HepG2 (cell line): ENCODE measurements at regions not wholly inside any gene's neighbourhood (a gene's known extent, or its start where the extent isn't known, plus 50 kb on each side); places are given as distances from the start of the nearest gene placed in this dataset.

Experiments used
- ATAC-seq: fragments of 200-7000 bp; cut with Tn5 transposase; 3 replicates; pipeline ENCODE4 v1.9.1; 2020; ENCODE audit warnings: mild to moderate bottlenecking, moderate library complexity
- BruUV-seq: library from RNA; stranded (reverse); fragments of 400-500 nt; replicated peaks from 2 replicates; lab custom pipeline; 2021; lab: Mats Ljungman, UMichigan
- CTCF ChIA-PET: fragments of 300-600 bp; formaldehyde crosslinking; extraction: SDS; loops from one replicate; lab custom pipeline; 2021; ENCODE audit warnings: low total read pairs, inconsistent platforms, low intra/inter-chr PET ratio; lab: Yijun Ruan, JAX
- POLR2A ChIA-PET: fragments of 350-600 bp; sonication (Branson Sonifier 250); formaldehyde crosslinking; loops from one replicate; lab custom pipeline; 2020; ENCODE audit warnings: antibody characterized with exemption, inconsistent platforms; lab: Yijun Ruan, JAX
- DNase-seq: peaks from one replicate; pipeline ENCODE4 v3.0.0-alpha.2; 2015; ENCODE audit warnings: low spot score
- FAIRE-seq: peaks from 3 replicates; lab custom pipeline; 2011; peaks lifted over from hg19 to GRCh38; lab: Jason Lieb, UNC
- H2AFZ ChIP-seq: one replicate; pipeline ENCODE4 v1.6.1; 2011; ENCODE audit warnings: low read length, inconsistent platforms
- H3K27ac ChIP-seq: fragments of 300-600 bp; 3 replicates; pipeline ENCODE4 v1.8.0; 2011; ENCODE audit warnings: mixed run types, mild to moderate bottlenecking, mixed read lengths, low read length, inconsistent platforms; ENCODE audit not compliant: insufficient read depth; ENCODE audit errors: extremely low read length
- H3K27me3 ChIP-seq, 2 experiments: fragments of 200-600 bp in 1 of 2; 2 replicates in 1 of 2; 3 replicates in 1 of 2; pipeline versions ENCODE4 v1.6.0 to v1.8.0; 2011; ENCODE audit warnings: low read length in 2 of 2, mild to moderate bottlenecking in 2 of 2, moderate library complexity in 2 of 2, inconsistent platforms in 1 of 2; ENCODE audit not compliant: insufficient read depth in 2 of 2, control insufficient read depth in 1 of 2
- H3K36me3 ChIP-seq, 2 experiments: fragments of 200-600 bp in 1 of 2; replicated peaks in 1 of 2; 2 replicates in 1 of 2; 3 replicates in 1 of 2; pipeline versions ENCODE4 v1.5.1 to v1.8.0; 2011; ENCODE audit warnings: low read length in 2 of 2, inconsistent platforms in 1 of 2; ENCODE audit not compliant: insufficient read depth in 2 of 2, control insufficient read depth in 1 of 2
- H3K4me1 ChIP-seq: 2 replicates; pipeline ENCODE4 v1.5.1; 2012; ENCODE audit warnings: low read length, inconsistent platforms; ENCODE audit not compliant: insufficient read depth
- H3K4me2 ChIP-seq: 2 replicates; pipeline ENCODE4 v1.6.0; 2011; ENCODE audit warnings: low read depth, low read length, inconsistent platforms
- H3K4me3 ChIP-seq, 3 experiments: fragments of 200-600 bp in 1 of 3; sonication (generic), shearing (Covaris generic) in 1 of 3; replicated peaks in 1 of 3; 2 replicates each; pipeline ENCODE4 v1.5.1; 2011 to 2016; ENCODE audit warnings: low read length in 3 of 3, inconsistent platforms in 2 of 3, low read depth in 2 of 3, mild to moderate bottlenecking in 2 of 3, control low read depth in 1 of 3, mixed read lengths in 1 of 3; ENCODE audit not compliant: insufficient read depth in 1 of 3
- H3K79me2 ChIP-seq: one replicate; pipeline ENCODE4 v1.6.1; 2011; ENCODE audit warnings: low read length, inconsistent platforms; ENCODE audit not compliant: insufficient read depth
- H3K9ac ChIP-seq: 2 replicates; pipeline ENCODE4 v1.6.0; 2011; ENCODE audit warnings: mild to moderate bottlenecking, low read depth, low read length, inconsistent platforms; ENCODE audit not compliant: insufficient read depth
- H3K9me3 ChIP-seq: 2 replicates; pipeline ENCODE4 v1.5.1; 2012; ENCODE audit warnings: mild to moderate bottlenecking, low read length
- H4K20me1 ChIP-seq: 2 replicates; pipeline ENCODE4 v1.6.0; 2011; ENCODE audit warnings: inconsistent platforms, mild to moderate bottlenecking, low read length, moderate library complexity; ENCODE audit not compliant: insufficient read depth
- IKZF4 ChIP-seq: sonication (generic); formaldehyde crosslinking; IDR thresholded peaks from 2 replicates; pipeline ENCODE4 v1.5.1; 2020; ENCODE audit warnings: borderline replicate concordance, mild to moderate bottlenecking, low read depth, missing genetic modification reagents; ENCODE audit errors: not compliant biosample characterization
- MTF2 ChIP-seq: sonication (generic); formaldehyde crosslinking; IDR thresholded peaks from 2 replicates; pipeline ENCODE4 v1.5.0; 2020; ENCODE audit warnings: missing genetic modification reagents, borderline replicate concordance
- NR1H2 ChIP-seq: sonication (generic); formaldehyde crosslinking; IDR thresholded peaks from 2 replicates; pipeline ENCODE4 v1.8.1; 2022; ENCODE audit warnings: low read depth, missing genetic modification reagents, borderline replicate concordance
- YEATS2 ChIP-seq: sonication (generic); formaldehyde crosslinking; IDR thresholded peaks from 2 replicates; pipeline ENCODE4 v1.4.0; 2020; ENCODE audit warnings: missing genetic modification reagents, borderline replicate concordance
- WGBS: methylation state at CpG from one replicate; pipeline ENCODE4 v1.1.6; 2017; ENCODE audit warnings: low lambda C conversion rate; 5-methylcytosine and 5-hydroxymethylcytosine counted together
- in situ Hi-C: cut with HindIII; loops from 2 replicates; pipeline ENCODE4 v1.10.0; 2017; ENCODE audit warnings: low pct_unique_long_range_greater_than_20kb; ENCODE audit not compliant: extremely low pct_ligation_motif_present
- intact Hi-C: fragments of 100-400 bp; cut with micrococcal nuclease; formaldehyde crosslinking; loops from one replicate; pipeline ENCODE4 v1.10.0; 2022; ENCODE audit not compliant: unreplicated experiment
- TF ChIP-seq, protein P1 (sequence below): IDR thresholded peaks from 2 replicates; pipeline ENCODE4 v1.6.1; 2018; ENCODE audit warnings: missing genetic modification reagents, mild to moderate bottlenecking, missing compliant biosample characterization
- TF ChIP-seq, protein P2 (sequence below), 2 experiments: sonication (generic) in 1 of 2; formaldehyde crosslinking in 1 of 2; IDR thresholded peaks; 2 replicates each; pipeline versions ENCODE4 v1.4.0 to v1.6.1; 2016 to 2020; ENCODE audit warnings: borderline replicate concordance in 1 of 2, low read depth in 1 of 2, mild to moderate bottlenecking in 1 of 2, missing genetic modification reagents in 1 of 2
- TF ChIP-seq, protein P3 (sequence below): sonication (generic); formaldehyde crosslinking; IDR thresholded peaks from 2 replicates; pipeline ENCODE4 v1.4.0; 2020; ENCODE audit warnings: mild to moderate bottlenecking, missing genetic modification reagents
- TF ChIP-seq, protein P4 (sequence below): sonication (generic); formaldehyde crosslinking; IDR thresholded peaks from 2 replicates; pipeline ENCODE4 v1.9.0; 2021; ENCODE audit warnings: mild to moderate bottlenecking, missing genetic modification reagents

DNA sequence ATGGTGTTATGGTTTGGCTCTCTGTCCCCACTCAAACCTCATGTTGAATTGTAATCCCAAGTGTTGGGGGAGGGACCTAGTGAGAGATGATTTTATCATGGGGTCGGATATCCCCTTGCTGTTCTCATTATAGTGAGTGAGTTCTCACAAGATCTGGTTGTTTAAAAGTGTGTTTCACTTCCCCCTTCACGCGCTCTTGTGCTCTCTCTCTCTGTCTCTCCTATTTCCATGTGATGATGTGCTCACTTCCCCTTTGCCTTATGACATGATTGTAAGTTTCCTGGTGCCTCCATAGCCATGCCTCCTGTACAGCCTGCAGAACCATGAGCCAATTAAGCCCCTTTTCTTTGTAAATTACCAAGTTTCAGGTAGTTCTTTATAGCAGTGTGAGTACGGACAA, 765.1 kb downstream of the KCNA4 start:
- no peak overlapping the region for H3K4me2 ChIP-seq
- 53% methylated on average over 4 of the region's 4 CpGs for WGBS
- ChIA-PET CTCF (no interaction called here), POLR2A (no interaction called here)
- in situ Hi-C loops = no loop called here
- no peaks in the 10 kb centered on the region for H3K4me1 ChIP-seq
- intact Hi-C loops = no loop called here
- H3K27ac ChIP-seq = no peak overlapping the region
- H3K36me3 ChIP-seq = no peaks in the 10 kb centered on the region
- TF ChIP-seq MTF2 = no peak
- no peak for TF ChIP-seq IKZF4 (CRISPR knock-in tag)
- TF ChIP-seq, protein P1, sequence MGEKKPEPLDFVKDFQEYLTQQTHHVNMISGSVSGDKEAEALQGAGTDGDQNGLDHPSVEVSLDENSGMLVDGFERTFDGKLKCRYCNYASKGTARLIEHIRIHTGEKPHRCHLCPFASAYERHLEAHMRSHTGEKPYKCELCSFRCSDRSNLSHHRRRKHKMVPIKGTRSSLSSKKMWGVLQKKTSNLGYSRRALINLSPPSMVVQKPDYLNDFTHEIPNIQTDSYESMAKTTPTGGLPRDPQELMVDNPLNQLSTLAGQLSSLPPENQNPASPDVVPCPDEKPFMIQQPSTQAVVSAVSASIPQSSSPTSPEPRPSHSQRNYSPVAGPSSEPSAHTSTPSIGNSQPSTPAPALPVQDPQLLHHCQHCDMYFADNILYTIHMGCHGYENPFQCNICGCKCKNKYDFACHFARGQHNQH (CRISPR knock-in tag) = no peak
- no peak for TF ChIP-seq YEATS2 (CRISPR knock-in tag)
- no peak for TF ChIP-seq NR1H2 (CRISPR knock-in tag)
- TF ChIP-seq, protein P2, sequence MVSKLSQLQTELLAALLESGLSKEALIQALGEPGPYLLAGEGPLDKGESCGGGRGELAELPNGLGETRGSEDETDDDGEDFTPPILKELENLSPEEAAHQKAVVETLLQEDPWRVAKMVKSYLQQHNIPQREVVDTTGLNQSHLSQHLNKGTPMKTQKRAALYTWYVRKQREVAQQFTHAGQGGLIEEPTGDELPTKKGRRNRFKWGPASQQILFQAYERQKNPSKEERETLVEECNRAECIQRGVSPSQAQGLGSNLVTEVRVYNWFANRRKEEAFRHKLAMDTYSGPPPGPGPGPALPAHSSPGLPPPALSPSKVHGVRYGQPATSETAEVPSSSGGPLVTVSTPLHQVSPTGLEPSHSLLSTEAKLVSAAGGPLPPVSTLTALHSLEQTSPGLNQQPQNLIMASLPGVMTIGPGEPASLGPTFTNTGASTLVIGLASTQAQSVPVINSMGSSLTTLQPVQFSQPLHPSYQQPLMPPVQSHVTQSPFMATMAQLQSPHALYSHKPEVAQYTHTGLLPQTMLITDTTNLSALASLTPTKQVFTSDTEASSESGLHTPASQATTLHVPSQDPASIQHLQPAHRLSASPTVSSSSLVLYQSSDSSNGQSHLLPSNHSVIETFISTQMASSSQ (IDR thresholded peaks at IDR 0.05; ENCODE audit: low read depth) = no peak
- TF ChIP-seq, protein P2 (CRISPR knock-in tag; IDR thresholded peaks at IDR 0.05; ENCODE audit: borderline replicate concordance) = no peak
- TF ChIP-seq, protein P3, sequence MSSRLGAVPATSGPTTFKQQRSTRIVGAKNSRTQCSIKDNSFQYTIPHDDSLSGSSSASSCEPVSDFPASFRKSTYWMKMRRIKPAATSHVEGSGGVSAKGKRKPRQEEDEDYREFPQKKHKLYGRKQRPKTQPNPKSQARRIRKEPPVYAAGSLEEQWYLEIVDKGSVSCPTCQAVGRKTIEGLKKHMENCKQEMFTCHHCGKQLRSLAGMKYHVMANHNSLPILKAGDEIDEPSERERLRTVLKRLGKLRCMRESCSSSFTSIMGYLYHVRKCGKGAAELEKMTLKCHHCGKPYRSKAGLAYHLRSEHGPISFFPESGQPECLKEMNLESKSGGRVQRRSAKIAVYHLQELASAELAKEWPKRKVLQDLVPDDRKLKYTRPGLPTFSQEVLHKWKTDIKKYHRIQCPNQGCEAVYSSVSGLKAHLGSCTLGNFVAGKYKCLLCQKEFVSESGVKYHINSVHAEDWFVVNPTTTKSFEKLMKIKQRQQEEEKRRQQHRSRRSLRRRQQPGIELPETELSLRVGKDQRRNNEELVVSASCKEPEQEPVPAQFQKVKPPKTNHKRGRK (CRISPR knock-in tag) = no peak
- TF ChIP-seq, protein P4, sequence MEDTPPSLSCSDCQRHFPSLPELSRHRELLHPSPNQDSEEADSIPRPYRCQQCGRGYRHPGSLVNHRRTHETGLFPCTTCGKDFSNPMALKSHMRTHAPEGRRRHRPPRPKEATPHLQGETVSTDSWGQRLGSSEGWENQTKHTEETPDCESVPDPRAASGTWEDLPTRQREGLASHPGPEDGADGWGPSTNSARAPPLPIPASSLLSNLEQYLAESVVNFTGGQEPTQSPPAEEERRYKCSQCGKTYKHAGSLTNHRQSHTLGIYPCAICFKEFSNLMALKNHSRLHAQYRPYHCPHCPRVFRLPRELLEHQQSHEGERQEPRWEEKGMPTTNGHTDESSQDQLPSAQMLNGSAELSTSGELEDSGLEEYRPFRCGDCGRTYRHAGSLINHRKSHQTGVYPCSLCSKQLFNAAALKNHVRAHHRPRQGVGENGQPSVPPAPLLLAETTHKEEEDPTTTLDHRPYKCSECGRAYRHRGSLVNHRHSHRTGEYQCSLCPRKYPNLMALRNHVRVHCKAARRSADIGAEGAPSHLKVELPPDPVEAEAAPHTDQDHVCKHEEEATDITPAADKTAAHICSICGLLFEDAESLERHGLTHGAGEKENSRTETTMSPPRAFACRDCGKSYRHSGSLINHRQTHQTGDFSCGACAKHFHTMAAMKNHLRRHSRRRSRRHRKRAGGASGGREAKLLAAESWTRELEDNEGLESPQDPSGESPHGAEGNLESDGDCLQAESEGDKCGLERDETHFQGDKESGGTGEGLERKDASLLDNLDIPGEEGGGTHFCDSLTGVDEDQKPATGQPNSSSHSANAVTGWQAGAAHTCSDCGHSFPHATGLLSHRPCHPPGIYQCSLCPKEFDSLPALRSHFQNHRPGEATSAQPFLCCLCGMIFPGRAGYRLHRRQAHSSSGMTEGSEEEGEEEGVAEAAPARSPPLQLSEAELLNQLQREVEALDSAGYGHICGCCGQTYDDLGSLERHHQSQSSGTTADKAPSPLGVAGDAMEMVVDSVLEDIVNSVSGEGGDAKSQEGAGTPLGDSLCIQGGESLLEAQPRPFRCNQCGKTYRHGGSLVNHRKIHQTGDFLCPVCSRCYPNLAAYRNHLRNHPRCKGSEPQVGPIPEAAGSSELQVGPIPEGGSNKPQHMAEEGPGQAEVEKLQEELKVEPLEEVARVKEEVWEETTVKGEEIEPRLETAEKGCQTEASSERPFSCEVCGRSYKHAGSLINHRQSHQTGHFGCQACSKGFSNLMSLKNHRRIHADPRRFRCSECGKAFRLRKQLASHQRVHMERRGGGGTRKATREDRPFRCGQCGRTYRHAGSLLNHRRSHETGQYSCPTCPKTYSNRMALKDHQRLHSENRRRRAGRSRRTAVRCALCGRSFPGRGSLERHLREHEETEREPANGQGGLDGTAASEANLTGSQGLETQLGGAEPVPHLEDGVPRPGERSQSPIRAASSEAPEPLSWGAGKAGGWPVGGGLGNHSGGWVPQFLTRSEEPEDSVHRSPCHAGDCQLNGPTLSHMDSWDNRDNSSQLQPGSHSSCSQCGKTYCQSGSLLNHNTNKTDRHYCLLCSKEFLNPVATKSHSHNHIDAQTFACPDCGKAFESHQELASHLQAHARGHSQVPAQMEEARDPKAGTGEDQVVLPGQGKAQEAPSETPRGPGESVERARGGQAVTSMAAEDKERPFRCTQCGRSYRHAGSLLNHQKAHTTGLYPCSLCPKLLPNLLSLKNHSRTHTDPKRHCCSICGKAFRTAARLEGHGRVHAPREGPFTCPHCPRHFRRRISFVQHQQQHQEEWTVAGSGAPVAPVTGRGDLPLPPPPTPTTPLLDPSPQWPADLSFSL (CRISPR knock-in tag) = no peak
- H3K79me2 ChIP-seq = no peaks in the 10 kb centered on the region
- ATAC-seq (no peak), FAIRE-seq (no peak), DNase-seq (no peak)
- no peak overlapping the region for H3K4me3 ChIP-seq
- H3K27me3 ChIP-seq = no peaks in the 10 kb centered on the region
- H3K9ac ChIP-seq = no peak overlapping the region
- no peaks in the 10 kb centered on the region; the same call in 1 of the 2 replicates for H3K9me3 ChIP-seq
- H2AFZ ChIP-seq = no peak overlapping the region
- no peaks in the 10 kb centered on the region for H4K20me1 ChIP-seq
- no TSS peak for BruUV-seq
